ENCODE measurements at regions not wholly inside any gene's neighbourhood (a gene's known extent, or its start where the extent isn't known, plus 50 kb on each side); places are given as distances from the start of the nearest gene placed in this dataset.
"Not testable (repeated sequence)": the region's sequence is repeated elsewhere in the genome, so short reads cannot be mapped to it uniquely, and the experiment has no call there.

DNA sequence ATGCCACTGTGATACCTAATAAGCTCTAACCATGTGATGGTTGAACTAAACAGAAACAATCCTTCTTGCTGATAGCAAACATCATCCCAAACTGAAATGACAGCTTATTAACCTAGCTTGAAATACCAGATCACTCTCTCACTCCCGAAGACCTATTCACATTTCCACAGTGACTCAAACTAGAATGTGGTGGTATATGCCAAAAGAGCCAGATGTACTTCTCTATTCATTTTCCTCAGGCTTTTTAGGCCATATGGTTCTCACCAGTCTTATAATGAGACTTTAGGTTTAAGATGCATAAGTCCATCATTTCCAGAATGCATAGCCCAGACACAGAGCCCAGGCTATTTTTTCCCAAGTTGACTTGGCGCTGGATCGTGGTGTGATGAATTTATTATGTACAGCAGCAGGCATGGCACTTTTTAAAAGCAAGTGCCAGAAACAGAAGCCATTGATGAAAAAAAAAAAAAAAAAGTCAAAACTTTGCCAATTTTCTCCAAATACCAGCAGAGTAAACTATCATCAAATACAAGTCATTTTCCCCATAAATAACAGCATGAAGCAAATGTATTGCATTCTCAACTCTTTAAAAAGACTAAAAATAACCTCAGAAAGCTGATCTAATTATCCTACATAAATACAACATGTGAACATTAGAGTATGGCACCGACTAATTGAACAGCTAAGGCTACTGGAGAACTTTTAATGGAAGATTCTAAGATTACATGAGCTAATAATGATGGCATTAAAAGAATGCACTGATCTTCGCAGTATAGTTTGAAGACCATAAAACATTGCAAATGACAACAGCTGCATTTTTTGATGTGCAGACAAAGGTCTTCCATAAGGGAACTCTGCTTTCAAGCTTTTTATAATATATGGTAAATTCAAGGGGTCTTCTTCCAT lies 365.4 kb downstream of the LRRIQ3 start:
- no peaks in the 10 kb centered on the region for H3K9me3 ChIP-seq (ENCODE audit: control insufficient read depth, insufficient read depth, low read length)
- TF ChIP-seq, protein P1, sequence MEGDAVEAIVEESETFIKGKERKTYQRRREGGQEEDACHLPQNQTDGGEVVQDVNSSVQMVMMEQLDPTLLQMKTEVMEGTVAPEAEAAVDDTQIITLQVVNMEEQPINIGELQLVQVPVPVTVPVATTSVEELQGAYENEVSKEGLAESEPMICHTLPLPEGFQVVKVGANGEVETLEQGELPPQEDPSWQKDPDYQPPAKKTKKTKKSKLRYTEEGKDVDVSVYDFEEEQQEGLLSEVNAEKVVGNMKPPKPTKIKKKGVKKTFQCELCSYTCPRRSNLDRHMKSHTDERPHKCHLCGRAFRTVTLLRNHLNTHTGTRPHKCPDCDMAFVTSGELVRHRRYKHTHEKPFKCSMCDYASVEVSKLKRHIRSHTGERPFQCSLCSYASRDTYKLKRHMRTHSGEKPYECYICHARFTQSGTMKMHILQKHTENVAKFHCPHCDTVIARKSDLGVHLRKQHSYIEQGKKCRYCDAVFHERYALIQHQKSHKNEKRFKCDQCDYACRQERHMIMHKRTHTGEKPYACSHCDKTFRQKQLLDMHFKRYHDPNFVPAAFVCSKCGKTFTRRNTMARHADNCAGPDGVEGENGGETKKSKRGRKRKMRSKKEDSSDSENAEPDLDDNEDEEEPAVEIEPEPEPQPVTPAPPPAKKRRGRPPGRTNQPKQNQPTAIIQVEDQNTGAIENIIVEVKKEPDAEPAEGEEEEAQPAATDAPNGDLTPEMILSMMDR (IDR thresholded peaks at IDR 0.05) = no peak
- no peak for ATAC-seq
- Mint-ChIP-seq H3K4me1 (no peaks in the 10 kb centered on the region), H3K9me3 (peaks cover 0 to 4% of the 10 kb centered on the region in 2 donors), H3K27me3 (ENCODE audit: low read depth in 2 of 2) (no peaks in the 10 kb centered on the region), H3K36me3 (no peaks in the 10 kb centered on the region), H3K27ac (no peak overlapping the region), H3K4me3 (no peak overlapping the region)
- 79% methylated on average over 4 of the region's 5 CpGs for WGBS (ENCODE audit: insufficient coverage)
- no peak overlapping the region for H3K27ac ChIP-seq (ENCODE audit: low read length)
- H3K4me1 ChIP-seq (ENCODE audit: control insufficient read depth, insufficient read depth, low read length) = no peaks in the 10 kb centered on the region
- DNase-seq = no peak
- intact Hi-C loops (cut with micrococcal nuclease) = no loop called here
- H3K36me3 ChIP-seq (ENCODE audit: control insufficient read depth, insufficient read depth, low read length) = no peaks in the 10 kb centered on the region
- H3K27me3 ChIP-seq (ENCODE audit: control insufficient read depth, insufficient read depth, low read length) = no peaks in the 10 kb centered on the region
- no peak overlapping the region for H3K4me3 ChIP-seq (ENCODE audit: low read length)

DNA sequence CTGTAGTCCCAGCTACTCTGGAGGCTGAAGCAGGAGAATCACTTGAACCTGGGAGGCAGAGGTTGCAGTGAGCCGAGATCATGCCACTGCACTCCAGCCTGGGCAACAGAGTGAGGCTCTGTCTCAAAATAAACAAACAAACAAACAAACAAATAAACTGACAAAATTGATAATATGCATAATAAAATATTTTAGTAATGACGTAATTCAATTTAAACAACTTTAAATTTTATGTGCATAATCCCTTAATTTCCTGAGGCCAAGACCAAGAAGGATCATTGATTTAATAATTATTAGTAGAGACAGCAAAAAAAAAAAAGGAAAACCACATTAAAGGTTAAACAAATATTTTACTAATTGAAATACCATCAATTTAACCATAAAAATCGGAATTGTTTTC lies 370.7 kb downstream of the LRRIQ3 start:
- ATAC-seq; H3K4me1 Mint-ChIP-seq; H3K27me3 ChIP-seq (ENCODE audit: control insufficient read depth, insufficient read depth, low read length); H3K4me1 ChIP-seq (ENCODE audit: control insufficient read depth, insufficient read depth, low read length); H3K9me3 ChIP-seq (ENCODE audit: control insufficient read depth, insufficient read depth, low read length); intact Hi-C loops (cut with micrococcal nuclease); H3K36me3 Mint-ChIP-seq; H3K36me3 ChIP-seq (ENCODE audit: control insufficient read depth, insufficient read depth, low read length); H3K27ac ChIP-seq (ENCODE audit: low read length); H3K9me3 Mint-ChIP-seq; H3K27me3 Mint-ChIP-seq (ENCODE audit: low read depth in 2 of 2); DNase-seq; H3K4me3 Mint-ChIP-seq; H3K27ac Mint-ChIP-seq; H3K4me3 ChIP-seq (ENCODE audit: low read length): not testable (repeated sequence)
- 67% methylated on average over 1 of the region's 3 CpGs for WGBS (ENCODE audit: insufficient coverage)

DNA sequence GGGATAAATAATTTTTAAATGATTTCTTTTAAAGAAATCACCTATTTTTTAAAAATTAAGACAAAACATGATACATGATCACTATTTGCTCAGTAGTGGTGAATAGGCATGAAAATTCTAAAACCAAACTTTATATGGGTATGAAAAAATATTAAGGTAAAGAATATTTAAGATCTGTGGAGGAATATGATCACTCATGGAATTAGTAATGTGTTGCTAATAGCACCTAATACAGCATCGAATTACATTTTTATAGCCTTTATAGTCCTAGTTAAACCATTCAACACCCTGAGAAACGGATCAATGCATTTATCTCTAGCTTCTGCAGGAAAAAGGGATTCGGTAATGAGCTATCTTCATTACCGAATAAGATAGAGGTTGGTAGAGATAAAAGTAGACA lies 373.9 kb downstream of the LRRIQ3 start:
- Histone ChIP-seq H3K27ac (ENCODE audit: low read length) (no peak overlapping the region), H3K4me1 (ENCODE audit: control insufficient read depth, insufficient read depth, low read length) (no peaks in the 10 kb centered on the region), H3K36me3 (ENCODE audit: control insufficient read depth, insufficient read depth, low read length) (no peaks in the 10 kb centered on the region), H3K27me3 (ENCODE audit: control insufficient read depth, insufficient read depth, low read length) (no peaks in the 10 kb centered on the region), H3K9me3 (ENCODE audit: control insufficient read depth, insufficient read depth, low read length) (no peaks in the 10 kb centered on the region), H3K4me3 (ENCODE audit: low read length) (no peak overlapping the region)
- H3K4me3 Mint-ChIP-seq = no peak overlapping the region
- H3K27ac Mint-ChIP-seq = no peak overlapping the region
- intact Hi-C loops (cut with micrococcal nuclease) = no loop called here
- WGBS (ENCODE audit: insufficient coverage) = 87% methylated on average over 3 of the region's 4 CpGs
- TF ChIP-seq, protein P1 (IDR thresholded peaks at IDR 0.05) = no peak
- ATAC-seq (no peak), DNase-seq (no peak)
- peaks cover 0 to 4% of the 10 kb centered on the region in 2 donors for H3K9me3 Mint-ChIP-seq
- H3K27me3 Mint-ChIP-seq (ENCODE audit: low read depth in 2 of 2) = no peaks in the 10 kb centered on the region
- no peaks in the 10 kb centered on the region for H3K36me3 Mint-ChIP-seq
- no peaks in the 10 kb centered on the region for H3K4me1 Mint-ChIP-seq

DNA sequence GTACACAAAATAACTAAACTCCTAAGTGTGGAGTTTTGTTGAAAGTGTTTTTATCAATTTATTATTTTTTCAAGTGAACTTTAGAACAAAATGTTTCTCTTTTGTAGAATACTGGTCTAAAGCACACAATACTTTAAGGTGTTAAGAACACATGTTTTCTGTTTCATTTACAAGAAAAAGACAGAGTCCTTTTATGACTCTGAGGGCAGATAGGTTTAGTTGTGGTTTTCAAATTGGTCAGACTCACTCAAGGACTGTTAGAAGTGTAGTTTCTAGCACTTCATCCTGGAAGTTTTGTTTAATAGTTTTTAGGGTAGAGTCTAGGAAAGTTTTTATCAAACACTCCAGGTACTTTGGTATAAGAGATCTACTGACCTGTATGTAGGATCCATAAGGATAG lies 376.5 kb downstream of the LRRIQ3 start:
- intact Hi-C loops (cut with micrococcal nuclease) = no loop called here
- TF ChIP-seq, protein P1 (IDR thresholded peaks at IDR 0.05) = no peak
- Histone ChIP-seq H3K36me3 (ENCODE audit: control insufficient read depth, insufficient read depth, low read length) (no peaks in the 10 kb centered on the region), H3K27me3 (ENCODE audit: control insufficient read depth, insufficient read depth, low read length) (no peaks in the 10 kb centered on the region), H3K27ac (ENCODE audit: low read length) (no peak overlapping the region), H3K9me3 (ENCODE audit: control insufficient read depth, insufficient read depth, low read length) (no peaks in the 10 kb centered on the region), H3K4me3 (ENCODE audit: low read length) (no peak overlapping the region), H3K4me1 (ENCODE audit: control insufficient read depth, insufficient read depth, low read length) (no peaks in the 10 kb centered on the region)
- H3K9me3 Mint-ChIP-seq = peaks cover 5 to 8% of the 10 kb centered on the region in 2 donors
- H3K4me3 Mint-ChIP-seq = no peak overlapping the region
- H3K36me3 Mint-ChIP-seq = no peaks in the 10 kb centered on the region
- H3K4me1 Mint-ChIP-seq = no peaks in the 10 kb centered on the region
- no peak for DNase-seq
- H3K27me3 Mint-ChIP-seq (ENCODE audit: low read depth in 2 of 2) = no peaks in the 10 kb centered on the region
- no peak for ATAC-seq
- H3K27ac Mint-ChIP-seq = no peak overlapping the region

Data from natural killer cell (primary cell).